ENCODE measurements at regions not wholly inside any gene's neighbourhood (a gene's known extent, or its start where the extent isn't known, plus 50 kb on each side); places are given as distances from the start of the nearest gene placed in this dataset.

DNA sequence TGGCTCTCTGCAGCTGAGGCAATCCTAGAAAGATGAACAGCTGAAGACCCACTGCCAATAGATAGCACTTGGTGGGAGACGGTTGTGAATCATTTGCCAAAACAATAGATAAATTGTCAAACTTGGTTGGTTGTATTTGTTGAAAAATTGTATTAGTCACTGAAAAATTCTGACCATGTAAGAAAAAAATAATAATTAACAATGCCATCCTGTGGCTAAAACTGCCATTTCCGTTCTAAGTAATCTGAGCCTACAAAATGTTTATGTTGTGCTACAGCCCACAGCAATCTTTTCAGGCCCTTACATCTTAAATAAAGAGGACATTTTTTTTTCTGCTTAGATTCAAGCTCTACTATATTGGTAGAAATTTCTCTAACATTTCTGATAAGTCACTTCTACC is 103.2 kb upstream of the ANO3 start:
- H3K27ac ChIP-seq (ENCODE audit: low read depth, low read length) = no peak overlapping the region
- no peak overlapping the region for H3K9ac ChIP-seq (ENCODE audit: low read length)
- no peaks in the 10 kb centered on the region for H3K9me3 ChIP-seq (ENCODE audit: control insufficient read depth, insufficient read depth, low read depth, low read length)
- H3K36me3 ChIP-seq (ENCODE audit: control insufficient read depth, insufficient read depth, low read length) = no peaks in the 10 kb centered on the region
- H3K27me3 ChIP-seq (ENCODE audit: control insufficient read depth, insufficient read depth, low read length) = no peaks in the 10 kb centered on the region
- no peaks in the 10 kb centered on the region for H3K4me1 ChIP-seq (ENCODE audit: control insufficient read depth, insufficient read depth, low read length)
- no peak overlapping the region for H3K4me3 ChIP-seq (ENCODE audit: low read depth, low read length)

GRCh38 chr11:26229257-26229656 is 102.7 kb upstream of the ANO3 start:
- no peaks in the 10 kb centered on the region for H3K9me3 ChIP-seq (ENCODE audit: control insufficient read depth, insufficient read depth, low read depth, low read length)
- no peak overlapping the region for H3K4me3 ChIP-seq (ENCODE audit: low read depth, low read length)
- no peak overlapping the region for H3K9ac ChIP-seq (ENCODE audit: low read length)
- H3K36me3 ChIP-seq (ENCODE audit: control insufficient read depth, insufficient read depth, low read length) = no peaks in the 10 kb centered on the region
- no peaks in the 10 kb centered on the region for H3K4me1 ChIP-seq (ENCODE audit: control insufficient read depth, insufficient read depth, low read length)
- no peak overlapping the region for H3K27ac ChIP-seq (ENCODE audit: low read depth, low read length)
- no peaks in the 10 kb centered on the region for H3K27me3 ChIP-seq (ENCODE audit: control insufficient read depth, insufficient read depth, low read length)

DNA sequence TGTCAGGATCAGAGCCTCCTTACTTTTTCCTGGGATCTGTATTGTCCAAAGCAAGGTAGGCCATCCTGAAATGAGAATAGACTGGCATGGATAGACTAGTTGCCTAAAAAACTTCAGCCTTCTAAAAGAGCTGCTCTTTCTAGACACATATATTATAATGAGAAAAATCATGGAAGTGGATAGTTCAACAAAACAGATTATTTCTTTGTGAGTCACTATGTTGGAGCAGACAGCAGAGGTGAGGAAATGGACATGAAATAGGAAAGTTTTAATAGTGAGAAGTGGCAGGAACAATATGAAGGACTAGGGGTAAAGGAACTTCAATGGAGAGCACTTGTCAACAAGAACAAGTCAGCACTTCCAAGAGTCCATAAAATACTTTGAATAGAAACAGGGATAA is 101.9 kb upstream of the ANO3 start:
- H3K9me3 ChIP-seq (ENCODE audit: control insufficient read depth, insufficient read depth, low read depth, low read length) = no peaks in the 10 kb centered on the region
- no peak overlapping the region for H3K9ac ChIP-seq (ENCODE audit: low read length)
- no peak overlapping the region for H3K27ac ChIP-seq (ENCODE audit: low read depth, low read length)
- H3K4me3 ChIP-seq (ENCODE audit: low read depth, low read length) = no peak overlapping the region
- H3K36me3 ChIP-seq (ENCODE audit: control insufficient read depth, insufficient read depth, low read length) = no peaks in the 10 kb centered on the region
- H3K4me1 ChIP-seq (ENCODE audit: control insufficient read depth, insufficient read depth, low read length) = no peaks in the 10 kb centered on the region
- no peaks in the 10 kb centered on the region for H3K27me3 ChIP-seq (ENCODE audit: control insufficient read depth, insufficient read depth, low read length)

DNA sequence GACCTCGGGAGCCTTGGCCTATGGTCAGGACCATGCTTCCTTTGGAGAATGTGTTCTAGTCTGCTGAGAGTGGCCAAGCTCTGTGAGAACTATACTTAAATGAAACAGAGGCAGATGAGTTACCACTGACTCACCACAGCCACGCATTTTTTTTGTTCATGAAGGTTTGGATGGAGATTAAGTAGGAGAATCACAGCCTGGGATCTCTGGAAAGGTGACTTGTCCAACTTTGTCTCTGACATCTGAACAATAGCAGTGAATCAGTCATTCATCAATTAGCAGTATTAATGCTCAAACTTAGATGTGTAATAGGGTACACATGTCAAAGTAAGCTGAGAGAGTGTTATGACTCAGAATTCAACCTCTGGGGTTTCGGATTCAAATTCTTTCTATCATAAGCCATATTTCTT is 100.7 kb upstream of the ANO3 start:
- no peak overlapping the region for H3K27ac ChIP-seq (ENCODE audit: low read depth, low read length)
- no peak overlapping the region for H3K4me3 ChIP-seq (ENCODE audit: low read depth, low read length)
- H3K4me1 ChIP-seq (ENCODE audit: control insufficient read depth, insufficient read depth, low read length) = no peaks in the 10 kb centered on the region
- no peaks in the 10 kb centered on the region for H3K36me3 ChIP-seq (ENCODE audit: control insufficient read depth, insufficient read depth, low read length)
- H3K9ac ChIP-seq (ENCODE audit: low read length) = no peak overlapping the region
- H3K27me3 ChIP-seq (ENCODE audit: control insufficient read depth, insufficient read depth, low read length) = no peaks in the 10 kb centered on the region
- H3K9me3 ChIP-seq (ENCODE audit: control insufficient read depth, insufficient read depth, low read depth, low read length) = no peaks in the 10 kb centered on the region

DNA sequence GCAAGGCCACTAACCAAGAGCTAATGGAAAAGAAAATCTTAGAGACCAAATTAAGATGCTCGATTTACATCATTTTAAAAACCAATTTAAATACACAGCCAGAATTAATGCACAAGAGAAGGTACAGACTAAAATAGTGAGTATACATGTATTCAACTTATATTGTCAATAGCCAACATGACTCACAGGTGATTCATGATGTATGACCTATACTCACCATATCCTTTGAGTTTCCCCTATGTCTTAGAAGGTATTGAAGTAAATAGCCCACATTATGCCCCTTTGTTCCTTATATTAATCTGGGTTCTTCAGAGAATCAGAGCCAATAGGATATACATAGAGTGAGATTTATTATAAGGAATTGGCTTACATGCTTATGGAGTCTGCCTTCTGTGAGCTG is 97.5 kb upstream of the ANO3 start:
- Histone ChIP-seq H3K9me3 (ENCODE audit: control insufficient read depth, insufficient read depth, low read depth, low read length) (no peaks in the 10 kb centered on the region), H3K9ac (ENCODE audit: low read length) (no peak overlapping the region)

DNA sequence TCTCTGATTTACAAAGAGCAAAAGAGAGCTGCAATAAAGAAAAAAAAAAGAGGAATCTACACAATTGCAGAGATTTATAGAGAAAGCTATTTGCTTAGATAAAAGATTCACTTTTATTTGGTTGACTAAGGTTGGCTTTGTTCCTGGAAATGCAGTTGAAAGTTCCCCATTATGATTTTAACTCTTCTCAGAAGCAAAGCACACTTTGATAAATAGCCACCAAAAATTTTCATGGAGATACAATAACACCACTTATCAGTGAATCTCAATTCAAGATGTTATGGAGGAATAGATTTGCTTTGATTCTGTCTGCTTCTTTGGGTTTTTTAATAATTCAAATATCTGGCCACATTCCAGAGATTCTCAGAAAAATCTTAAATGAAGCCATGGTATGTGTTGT is 88.5 kb upstream of the ANO3 start:
- Histone ChIP-seq H3K36me3 (ENCODE audit: control insufficient read depth, insufficient read depth, low read length) (no peaks in the 10 kb centered on the region), H3K9ac (ENCODE audit: low read length) (no peak overlapping the region), H3K27ac (ENCODE audit: low read depth, low read length) (no peak overlapping the region), H3K27me3 (ENCODE audit: control insufficient read depth, insufficient read depth, low read length) (no peaks in the 10 kb centered on the region), H3K4me1 (ENCODE audit: control insufficient read depth, insufficient read depth, low read length) (no peaks in the 10 kb centered on the region), H3K4me3 (ENCODE audit: low read depth, low read length) (no peak overlapping the region), H3K9me3 (ENCODE audit: control insufficient read depth, insufficient read depth, low read depth, low read length) (no peaks in the 10 kb centered on the region)

More for the DNA sequence above, 97.5 kb upstream of the ANO3 start:
- Histone ChIP-seq H3K27ac (ENCODE audit: low read depth, low read length) (no peak overlapping the region), H3K4me1 (ENCODE audit: control insufficient read depth, insufficient read depth, low read length) (no peaks in the 10 kb centered on the region), H3K36me3 (ENCODE audit: control insufficient read depth, insufficient read depth, low read length) (no peaks in the 10 kb centered on the region), H3K27me3 (ENCODE audit: control insufficient read depth, insufficient read depth, low read length) (no peaks in the 10 kb centered on the region), H3K4me3 (ENCODE audit: low read depth, low read length) (no peak overlapping the region)

GRCh38 chr11:26244207-26244606 is 87.7 kb upstream of the ANO3 start:
- H3K36me3 ChIP-seq (ENCODE audit: control insufficient read depth, insufficient read depth, low read length) = no peaks in the 10 kb centered on the region

GRCh38 chr11:26245046-26245445 is 86.9 kb upstream of the ANO3 start:
- Histone ChIP-seq H3K36me3 (ENCODE audit: control insufficient read depth, insufficient read depth, low read length) (no peaks in the 10 kb centered on the region), H3K9me3 (ENCODE audit: control insufficient read depth, insufficient read depth, low read depth, low read length) (no peaks in the 10 kb centered on the region), H3K4me1 (ENCODE audit: control insufficient read depth, insufficient read depth, low read length) (no peaks in the 10 kb centered on the region), H3K9ac (ENCODE audit: low read length) (no peak overlapping the region), H3K27me3 (ENCODE audit: control insufficient read depth, insufficient read depth, low read length) (no peaks in the 10 kb centered on the region), H3K4me3 (ENCODE audit: low read depth, low read length) (no peak overlapping the region), H3K27ac (ENCODE audit: low read depth, low read length) (no peak overlapping the region)

More at GRCh38 chr11:26244207-26244606, 87.7 kb upstream of the ANO3 start:
- H3K27me3 ChIP-seq (ENCODE audit: control insufficient read depth, insufficient read depth, low read length) = no peaks in the 10 kb centered on the region
- H3K4me3 ChIP-seq (ENCODE audit: low read depth, low read length) = no peak overlapping the region
- H3K9me3 ChIP-seq (ENCODE audit: control insufficient read depth, insufficient read depth, low read depth, low read length) = no peaks in the 10 kb centered on the region
- H3K4me1 ChIP-seq (ENCODE audit: control insufficient read depth, insufficient read depth, low read length) = no peaks in the 10 kb centered on the region
- H3K9ac ChIP-seq (ENCODE audit: low read length) = no peak overlapping the region
- no peak overlapping the region for H3K27ac ChIP-seq (ENCODE audit: low read depth, low read length)

DNA sequence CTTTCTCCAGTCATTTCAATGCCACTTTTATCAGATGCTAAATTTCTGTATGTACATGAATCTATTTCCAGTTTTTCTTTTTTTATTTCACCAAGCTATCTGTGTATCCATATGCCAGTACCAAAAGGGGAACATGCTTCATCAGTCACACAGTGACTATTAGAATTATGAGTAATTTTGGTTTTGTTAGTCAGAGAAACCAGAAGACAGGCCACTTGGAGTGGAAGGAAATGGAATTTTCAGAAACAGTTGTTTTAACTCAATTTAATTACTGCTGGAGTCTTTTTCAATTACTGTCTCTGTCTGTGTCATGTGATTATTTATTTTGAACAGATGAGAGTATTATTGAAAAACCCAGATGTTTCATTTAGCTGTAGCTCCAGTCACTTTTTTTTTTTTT is 84.6 kb upstream of the ANO3 start:
- H3K36me3 ChIP-seq (ENCODE audit: control insufficient read depth, insufficient read depth, low read length) = no peaks in the 10 kb centered on the region
- no peaks in the 10 kb centered on the region for H3K9me3 ChIP-seq (ENCODE audit: control insufficient read depth, insufficient read depth, low read depth, low read length)
- no peak overlapping the region for H3K27ac ChIP-seq (ENCODE audit: low read depth, low read length)
- no peak overlapping the region for H3K9ac ChIP-seq (ENCODE audit: low read length)
- no peaks in the 10 kb centered on the region for H3K27me3 ChIP-seq (ENCODE audit: control insufficient read depth, insufficient read depth, low read length)
- no peaks in the 10 kb centered on the region for H3K4me1 ChIP-seq (ENCODE audit: control insufficient read depth, insufficient read depth, low read length)
- H3K4me3 ChIP-seq (ENCODE audit: low read depth, low read length) = no peak overlapping the region

DNA sequence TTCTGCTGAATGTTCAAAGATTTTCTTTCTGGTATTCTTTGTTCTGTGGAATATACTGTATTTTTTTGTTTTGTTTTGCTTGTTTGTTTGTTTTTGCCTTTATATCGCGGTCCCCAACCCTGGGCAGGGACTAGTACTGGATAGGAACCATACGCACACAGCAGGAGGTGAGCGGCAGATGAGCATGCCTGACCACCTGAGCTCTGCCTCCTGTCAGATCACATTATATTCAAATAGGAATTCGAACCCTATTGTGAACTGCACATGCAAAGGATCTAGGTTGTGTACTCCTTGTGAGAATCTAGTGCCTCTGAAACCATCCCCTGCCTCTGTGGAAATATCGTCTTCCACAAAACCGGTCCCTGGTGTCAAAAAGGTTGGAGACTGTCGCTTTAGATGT is 83.3 kb upstream of the ANO3 start:
- Histone ChIP-seq H3K9ac (ENCODE audit: low read length) (no peak overlapping the region), H3K9me3 (ENCODE audit: control insufficient read depth, insufficient read depth, low read depth, low read length) (no peaks in the 10 kb centered on the region), H3K4me1 (ENCODE audit: control insufficient read depth, insufficient read depth, low read length) (no peaks in the 10 kb centered on the region), H3K4me3 (ENCODE audit: low read depth, low read length) (no peak overlapping the region), H3K36me3 (ENCODE audit: control insufficient read depth, insufficient read depth, low read length) (no peaks in the 10 kb centered on the region), H3K27ac (ENCODE audit: low read depth, low read length) (no peak overlapping the region), H3K27me3 (ENCODE audit: control insufficient read depth, insufficient read depth, low read length) (no peaks in the 10 kb centered on the region)

GRCh38 chr11:26254378-26254777 is 77.6 kb upstream of the ANO3 start:
- Histone ChIP-seq H3K36me3 (ENCODE audit: control insufficient read depth, insufficient read depth, low read length) (no peaks in the 10 kb centered on the region), H3K4me3 (ENCODE audit: low read depth, low read length) (no peak overlapping the region), H3K4me1 (ENCODE audit: control insufficient read depth, insufficient read depth, low read length) (no peaks in the 10 kb centered on the region), H3K9me3 (ENCODE audit: control insufficient read depth, insufficient read depth, low read depth, low read length) (no peaks in the 10 kb centered on the region), H3K27me3 (ENCODE audit: control insufficient read depth, insufficient read depth, low read length) (no peaks in the 10 kb centered on the region), H3K27ac (ENCODE audit: low read depth, low read length) (no peak overlapping the region), H3K9ac (ENCODE audit: low read length) (no peak overlapping the region)

- no peak overlapping the region for H3K4me3 ChIP-seq (ENCODE audit: low read depth, low read length)
- no peaks in the 10 kb centered on the region for H3K36me3 ChIP-seq (ENCODE audit: control insufficient read depth, insufficient read depth, low read length)
- no peaks in the 10 kb centered on the region for H3K9me3 ChIP-seq (ENCODE audit: control insufficient read depth, insufficient read depth, low read depth, low read length)
- H3K9ac ChIP-seq (ENCODE audit: low read length) = no peak overlapping the region
- H3K4me1 ChIP-seq (ENCODE audit: control insufficient read depth, insufficient read depth, low read length) = no peaks in the 10 kb centered on the region
- H3K27me3 ChIP-seq (ENCODE audit: control insufficient read depth, insufficient read depth, low read length) = no peaks in the 10 kb centered on the region
- H3K27ac ChIP-seq (ENCODE audit: low read depth, low read length) = no peak overlapping the region
Observed at GRCh38 chr11:26263769-26264168, 68.2 kb upstream of the ANO3 start.
